ENCODE measurements at regions not wholly inside any gene's neighbourhood (a gene's known extent, or its start where the extent isn't known, plus 50 kb on each side); places are given as distances from the start of the nearest gene placed in this dataset.

DNA sequence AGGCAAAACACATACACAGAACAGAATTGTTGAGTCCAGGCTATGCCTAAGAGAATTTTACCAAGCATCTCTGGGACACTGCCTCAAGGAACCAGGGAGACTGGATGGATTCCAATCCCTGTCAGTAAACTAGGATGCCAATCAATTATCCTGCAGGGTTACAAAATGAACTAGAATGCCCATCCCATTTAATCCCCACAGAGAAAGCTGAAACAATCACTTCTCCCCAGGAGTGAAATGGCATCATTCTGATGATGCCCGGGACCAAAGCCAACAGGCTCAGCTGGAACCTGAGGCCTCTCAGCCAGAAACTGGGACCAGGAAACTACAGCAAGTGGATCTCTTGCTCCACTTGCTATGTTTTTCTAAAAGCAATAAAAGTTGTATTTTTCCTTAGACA lies 130.0 kb upstream of the TJP1 start:
- ChIA-PET CTCF (no interaction called here), POLR2A (ENCODE audit: unreplicated experiment) (no interaction called here)
- no peak overlapping the region for H3K4me3 ChIP-seq
- no peaks in the 10 kb centered on the region for H4K20me1 ChIP-seq (ENCODE audit: insufficient read depth)
- BruUV-seq (replicated peaks) = no TSS peak
- no peaks in the 10 kb centered on the region for H3K27me3 ChIP-seq (ENCODE audit: insufficient read depth, low read depth)
- intact Hi-C loops (cut with micrococcal nuclease; ENCODE audit: unreplicated experiment) = no loop called here
- H3K79me2 ChIP-seq (ENCODE audit: low read depth) = no peaks in the 10 kb centered on the region
- H2AFZ ChIP-seq = no peak overlapping the region
- H3F3A ChIP-seq (ENCODE audit: insufficient read depth, low read depth) = no peaks in the 10 kb centered on the region
- TF ChIP-seq, protein P1, sequence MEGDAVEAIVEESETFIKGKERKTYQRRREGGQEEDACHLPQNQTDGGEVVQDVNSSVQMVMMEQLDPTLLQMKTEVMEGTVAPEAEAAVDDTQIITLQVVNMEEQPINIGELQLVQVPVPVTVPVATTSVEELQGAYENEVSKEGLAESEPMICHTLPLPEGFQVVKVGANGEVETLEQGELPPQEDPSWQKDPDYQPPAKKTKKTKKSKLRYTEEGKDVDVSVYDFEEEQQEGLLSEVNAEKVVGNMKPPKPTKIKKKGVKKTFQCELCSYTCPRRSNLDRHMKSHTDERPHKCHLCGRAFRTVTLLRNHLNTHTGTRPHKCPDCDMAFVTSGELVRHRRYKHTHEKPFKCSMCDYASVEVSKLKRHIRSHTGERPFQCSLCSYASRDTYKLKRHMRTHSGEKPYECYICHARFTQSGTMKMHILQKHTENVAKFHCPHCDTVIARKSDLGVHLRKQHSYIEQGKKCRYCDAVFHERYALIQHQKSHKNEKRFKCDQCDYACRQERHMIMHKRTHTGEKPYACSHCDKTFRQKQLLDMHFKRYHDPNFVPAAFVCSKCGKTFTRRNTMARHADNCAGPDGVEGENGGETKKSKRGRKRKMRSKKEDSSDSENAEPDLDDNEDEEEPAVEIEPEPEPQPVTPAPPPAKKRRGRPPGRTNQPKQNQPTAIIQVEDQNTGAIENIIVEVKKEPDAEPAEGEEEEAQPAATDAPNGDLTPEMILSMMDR (conservative IDR thresholded peaks at IDR 0.05) = no peak
- no peak for TF ChIP-seq EZH2 (IDR thresholded peaks at IDR 0.05; ENCODE audit: low read depth)
- H3K27ac ChIP-seq = no peak overlapping the region
- no peaks in the 10 kb centered on the region for H3K36me3 ChIP-seq (ENCODE audit: low read depth)
- no peak overlapping the region for H3K4me2 ChIP-seq
- no peaks in the 10 kb centered on the region for H3K9me3 ChIP-seq (ENCODE audit: insufficient read depth, low read depth)
- H3K4me1 ChIP-seq (replicated peaks; ENCODE audit: insufficient read depth) = no peaks in the 10 kb centered on the region
- no peak for DNase-seq
- H3K9me2 ChIP-seq (ENCODE audit: insufficient read depth) = no peaks in the 10 kb centered on the region

DNA sequence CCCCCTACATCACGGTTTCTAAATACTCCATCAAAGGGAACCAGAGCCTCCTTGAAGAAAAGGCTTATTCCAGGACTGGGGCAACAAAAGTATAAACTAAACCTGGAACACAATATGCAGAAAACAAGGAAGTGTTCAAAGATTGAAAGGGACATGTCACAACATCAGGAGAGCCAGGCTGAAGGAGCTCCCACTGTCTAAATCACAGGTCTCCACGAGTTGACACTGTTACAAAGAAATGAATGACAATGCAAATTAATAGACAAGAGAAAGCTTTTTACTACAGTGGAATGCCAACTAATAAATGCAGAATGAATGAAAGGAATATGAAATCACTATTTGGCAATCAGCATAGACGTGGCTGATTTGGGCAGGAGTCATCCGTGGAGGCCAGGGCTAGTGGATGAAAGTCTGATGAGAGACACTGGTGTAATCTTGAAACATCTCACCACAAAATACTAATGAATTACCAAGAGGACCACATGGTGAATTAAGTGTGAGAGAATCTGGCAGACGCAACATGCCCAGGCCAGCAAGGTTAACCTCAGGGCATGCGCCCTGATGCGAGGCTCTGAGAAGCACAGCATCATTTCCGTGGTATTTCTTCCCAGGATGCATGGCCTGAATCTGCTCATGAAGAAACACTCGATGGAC lies 123.8 kb upstream of the TJP1 start:
- Histone ChIP-seq H2AFZ (no peak overlapping the region), H3K4me2 (no peak overlapping the region)
- no TSS peak for BruUV-seq (replicated peaks)

DNA sequence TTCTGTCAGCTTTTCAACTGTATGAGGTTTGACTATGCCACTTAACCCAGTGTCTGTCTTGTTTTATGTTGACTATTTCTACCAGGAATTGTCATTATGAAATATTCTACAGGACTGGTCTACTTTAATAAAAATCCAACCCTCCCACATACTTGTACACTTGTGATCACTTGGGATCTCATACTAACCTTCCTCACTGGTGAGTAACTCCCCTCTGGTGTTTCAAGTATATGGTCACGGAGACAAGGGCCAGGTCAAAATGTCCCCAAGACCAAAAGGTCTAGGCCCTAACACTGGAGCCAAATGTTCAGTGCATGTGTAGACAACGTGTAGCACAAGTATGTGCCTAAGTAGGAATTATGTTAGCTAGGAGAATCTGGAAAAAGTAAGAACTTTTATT lies 122.7 kb upstream of the TJP1 start:
- Histone ChIP-seq H3K79me2 (ENCODE audit: low read depth) (no peaks in the 10 kb centered on the region), H3K9me3 (ENCODE audit: insufficient read depth, low read depth) (no peaks in the 10 kb centered on the region), H3F3A (ENCODE audit: insufficient read depth, low read depth) (no peaks in the 10 kb centered on the region), H3K27ac (no peak overlapping the region), H3K4me2 (no peak overlapping the region), H3K9me2 (ENCODE audit: insufficient read depth) (no peaks in the 10 kb centered on the region), H3K27me3 (ENCODE audit: insufficient read depth, low read depth) (no peaks in the 10 kb centered on the region), H4K20me1 (ENCODE audit: insufficient read depth) (no peaks in the 10 kb centered on the region), H3K36me3 (ENCODE audit: low read depth) (no peaks in the 10 kb centered on the region), H2AFZ (no peak overlapping the region), H3K4me3 (no peak overlapping the region), H3K4me1 (replicated peaks; ENCODE audit: insufficient read depth) (no peaks in the 10 kb centered on the region)
- ChIA-PET CTCF (no interaction called here), POLR2A (ENCODE audit: unreplicated experiment) (no interaction called here)
- no peak for DNase-seq
- BruUV-seq (replicated peaks) = no TSS peak
- no peak for TF ChIP-seq EZH2 (IDR thresholded peaks at IDR 0.05; ENCODE audit: low read depth)
- TF ChIP-seq, protein P1 (conservative IDR thresholded peaks at IDR 0.05) = no peak
- intact Hi-C loops (cut with micrococcal nuclease; ENCODE audit: unreplicated experiment) = no loop called here

More for the DNA sequence above, 123.8 kb upstream of the TJP1 start:
- H3K27me3 ChIP-seq (ENCODE audit: insufficient read depth, low read depth) = no peaks in the 10 kb centered on the region
- ChIA-PET CTCF (no interaction called here), POLR2A (ENCODE audit: unreplicated experiment) (no interaction called here)
- H3F3A ChIP-seq (ENCODE audit: insufficient read depth, low read depth) = no peaks in the 10 kb centered on the region
- TF ChIP-seq, protein P1 (conservative IDR thresholded peaks at IDR 0.05) = no peak
- TF ChIP-seq EZH2 (IDR thresholded peaks at IDR 0.05; ENCODE audit: low read depth) = no peak
- intact Hi-C loops (cut with micrococcal nuclease; ENCODE audit: unreplicated experiment) = no loop called here
- no peaks in the 10 kb centered on the region for H3K36me3 ChIP-seq (ENCODE audit: low read depth)
- H3K79me2 ChIP-seq (ENCODE audit: low read depth) = no peaks in the 10 kb centered on the region
- H3K9me3 ChIP-seq (ENCODE audit: insufficient read depth, low read depth) = no peaks in the 10 kb centered on the region
- H3K9me2 ChIP-seq (ENCODE audit: insufficient read depth) = no peaks in the 10 kb centered on the region
- H4K20me1 ChIP-seq (ENCODE audit: insufficient read depth) = no peaks in the 10 kb centered on the region
- no peaks in the 10 kb centered on the region for H3K4me1 ChIP-seq (replicated peaks; ENCODE audit: insufficient read depth)
- no peak overlapping the region for H3K27ac ChIP-seq
- DNase-seq = no peak
- no peak overlapping the region for H3K4me3 ChIP-seq
